DMS53 treated with DMSO at 0.1 percent for 48 hours (cell line): ENCODE measurements at regions not wholly inside any gene's neighbourhood (a gene's known extent, or its start where the extent isn't known, plus 50 kb on each side); places are given as distances from the start of the nearest gene placed in this dataset.

Experiments used
- DNase-seq: peaks from one replicate; lab custom pipeline; 2025; ENCODE audit not compliant: unreplicated experiment; lab: John Stamatoyannopoulos, UW

DNA sequence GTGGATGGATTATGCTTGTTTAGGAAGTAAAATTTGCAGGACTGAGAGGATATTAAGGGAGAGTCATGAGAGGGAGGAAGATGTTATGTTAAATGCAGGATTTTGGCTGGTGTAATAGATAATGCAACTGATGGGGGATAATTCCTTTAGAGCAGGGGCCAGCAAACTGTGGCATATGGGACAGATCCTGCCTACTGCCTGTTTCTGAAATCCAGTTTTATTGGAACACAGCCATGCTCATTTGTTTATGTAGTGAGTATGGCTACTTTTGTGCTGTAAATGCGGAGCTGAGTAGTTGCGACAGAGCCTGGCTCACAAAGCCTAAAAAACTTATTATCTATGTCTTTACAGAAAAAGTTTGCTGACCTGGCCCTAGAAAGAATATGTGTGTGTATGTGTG is 66.6 kb upstream of the MPPED2 start:
- no peak for DNase-seq

- DNase-seq: no peak
Observed at GRCh38 chr11:30650266-30650665, 64.1 kb upstream of the MPPED2 start.
